Tibial nerve (tissue), 4 donors: ENCODE measurements at regions not wholly inside any gene's neighbourhood (a gene's known extent, or its start where the extent isn't known, plus 50 kb on each side); places are given as distances from the start of the nearest gene placed in this dataset.

Experiments used
- DNase-seq, 2 donors: peaks; one replicate each; pipeline ENCODE4 v3.0.0-alpha.2; 2019; ENCODE audit warnings: low spot score in 2 of 2
- H3K27ac ChIP-seq, 4 donors: fragments of 200-600 bp; sonication (generic) in 3 of 4; one replicate each; pipeline ENCODE4 v1.5.1; 2017 to 2019; ENCODE audit warnings: mild to moderate bottlenecking in 1 of 4
- H3K27me3 ChIP-seq, 2 donors: fragments of 200-600 bp; sonication (generic) in 1 of 2; one replicate each; pipeline versions ENCODE4 v1.5.1 to v1.6.0; 2017 to 2019
- H3K36me3 ChIP-seq, 3 donors: fragments of 200-600 bp; sonication (generic); one replicate each; pipeline ENCODE4 v1.5.1; 2018 to 2019
- H3K4me1 ChIP-seq, 4 donors: fragments of 200-600 bp; sonication (generic) in 3 of 4; one replicate each; pipeline ENCODE4 v1.5.1; 2017 to 2019
- H3K4me3 ChIP-seq, 4 donors: fragments of 200-600 bp; sonication (generic) in 3 of 4; one replicate each; pipeline ENCODE4 v1.5.1; 2017 to 2019; ENCODE audit warnings: mild to moderate bottlenecking in 1 of 4, moderate library complexity in 1 of 4
- H3K9me3 ChIP-seq, 4 donors: fragments of 200-600 bp; sonication (generic) in 3 of 4; one replicate each; pipeline ENCODE4 v1.5.1; 2017 to 2019
- CTCF ChIP-seq, 5 experiments: fragments of 200-600 bp in 3 of 5; fragments of 450-650 bp in 2 of 5; sonication (generic) in 3 of 5; IDR thresholded peaks; one replicate each; pipeline ENCODE4 v1.5.1; 2016 to 2019; ENCODE audit warnings: antibody characterized with exemption in 5 of 5, mild to moderate bottlenecking in 3 of 5, moderate library complexity in 2 of 5
- EP300 ChIP-seq, 2 donors: sonication (generic); formaldehyde crosslinking; IDR thresholded peaks; one replicate each; pipeline ENCODE4 v1.6.1; 2017; ENCODE audit warnings: antibody characterized with exemption in 2 of 2, mild to moderate bottlenecking in 1 of 2
- POLR2A ChIP-seq, 2 donors: fragments of 450-650 bp; IDR thresholded peaks; one replicate each; pipeline ENCODE4 v1.6.1; 2017; ENCODE audit warnings: antibody characterized with exemption in 2 of 2, mild to moderate bottlenecking in 2 of 2, moderate library complexity in 2 of 2
- WGBS, 2 donors: methylation state at CpG; one replicate each; pipeline ENCODE4 v1.1.5; 2018; 5-methylcytosine and 5-hydroxymethylcytosine counted together

- WGBS, 2 donors = 5 to 6% methylated on average over 8 of the region's 8 CpGs
Measured at GRCh38 chr3:118628704-118629341, 405.8 kb downstream of the IGSF11 start.

GRCh38 chr3:118629821-118630220, 404.8 kb downstream of the IGSF11 start:
- Histone ChIP-seq H3K36me3 (no peaks in the 10 kb centered on the region), H3K4me1 (no peaks in the 10 kb centered on the region), H3K9me3 (no peaks in the 10 kb centered on the region), H3K4me3 (no peak overlapping the region), H3K27ac (no peak overlapping the region), H3K27me3 (no peaks in the 10 kb centered on the region)
- TF ChIP-seq POLR2A (IDR thresholded peaks at IDR 0.05) (no peak), EP300 (IDR thresholded peaks at IDR 0.05) (no peak), CTCF (IDR thresholded peaks at IDR 0.05) (no peak)
- WGBS, 2 donors = 78 to 80% methylated on average over 2 of the region's 2 CpGs
- no peak for DNase-seq

More at GRCh38 chr3:118628704-118629341, 405.8 kb downstream of the IGSF11 start:
- no peak overlapping the region for H3K4me3 ChIP-seq
- H3K27ac ChIP-seq = no peak overlapping the region
- no peaks in the 10 kb centered on the region for H3K36me3 ChIP-seq
- DNase-seq = peak; percentile 19 to 61
- peak; percentile 50 to 68 (median 61) for TF ChIP-seq CTCF (IDR thresholded peaks at IDR 0.05)
- TF ChIP-seq EP300 (IDR thresholded peaks at IDR 0.05) = no peak
- no peaks in the 10 kb centered on the region for H3K9me3 ChIP-seq
- H3K4me1 ChIP-seq = no peaks in the 10 kb centered on the region
- H3K27me3 ChIP-seq = no peaks in the 10 kb centered on the region

GRCh38 chr3:118635711-118636110, 398.9 kb downstream of the IGSF11 start:
- WGBS, 2 donors = 7 to 19% methylated on average over 1 of the region's 1 CpG
- Histone ChIP-seq H3K4me1 (no peaks in the 10 kb centered on the region), H3K27me3 (no peaks in the 10 kb centered on the region), H3K9me3 (no peaks in the 10 kb centered on the region), H3K36me3 (no peaks in the 10 kb centered on the region), H3K27ac (no peak overlapping the region), H3K4me3 (no peak overlapping the region)
- no peak for DNase-seq
- TF ChIP-seq POLR2A (IDR thresholded peaks at IDR 0.05) = no peak
- no peak for TF ChIP-seq EP300 (IDR thresholded peaks at IDR 0.05)
- TF ChIP-seq CTCF (IDR thresholded peaks at IDR 0.05) = no peak

GRCh38 chr3:118636841-118637240, 397.8 kb downstream of the IGSF11 start:
- H3K4me3 ChIP-seq = no peak overlapping the region
- DNase-seq = no peak
- TF ChIP-seq CTCF (IDR thresholded peaks at IDR 0.05) (no peak), EP300 (IDR thresholded peaks at IDR 0.05) (no peak), POLR2A (IDR thresholded peaks at IDR 0.05) (no peak)
- WGBS, 2 donors = 56 to 70% methylated on average over 4 of the region's 4 CpGs
- no peaks in the 10 kb centered on the region for H3K9me3 ChIP-seq
- H3K27ac ChIP-seq = no peak overlapping the region
- H3K36me3 ChIP-seq = no peaks in the 10 kb centered on the region
- H3K27me3 ChIP-seq = no peaks in the 10 kb centered on the region
- H3K4me1 ChIP-seq = no peaks in the 10 kb centered on the region

- TF ChIP-seq CTCF (IDR thresholded peaks at IDR 0.05) (no peak), EP300 (IDR thresholded peaks at IDR 0.05) (no peak), POLR2A (IDR thresholded peaks at IDR 0.05) (no peak)
- H3K4me1 ChIP-seq = no peaks in the 10 kb centered on the region
- H3K27me3 ChIP-seq = no peaks in the 10 kb centered on the region
- H3K27ac ChIP-seq = no peak overlapping the region
- H3K4me3 ChIP-seq = no peak overlapping the region
- no peaks in the 10 kb centered on the region for H3K9me3 ChIP-seq
- 49 to 51% methylated on average over 9 of the region's 9 CpGs for WGBS, 2 donors
- no peaks in the 10 kb centered on the region for H3K36me3 ChIP-seq
- DNase-seq = no peak
Measured at GRCh38 chr3:118637846-118638245, 396.8 kb downstream of the IGSF11 start.
